OCI-LY3 (cell line): ENCODE measurements at regions not wholly inside any gene's neighbourhood (a gene's known extent, or its start where the extent isn't known, plus 50 kb on each side); places are given as distances from the start of the nearest gene placed in this dataset.

Experiments used
- H2AFZ ChIP-seq: fragments of 200-600, 300-600 bp; shearing (Covaris generic); 2 replicates; pipeline ENCODE4 v1.6.0; 2014; ENCODE audit warnings: antibody characterized with exemption, low read depth, low read length
- H3K27ac ChIP-seq: fragments of 200-600, 300-600 bp; sonication (generic); 2 replicates; pipeline ENCODE4 v1.5.1; 2014; ENCODE audit warnings: mild to moderate bottlenecking, low read length, moderate library complexity, mixed read lengths
- H3K27me3 ChIP-seq: fragments of 200-600, 300-600 bp; sonication (generic); 2 replicates; pipeline ENCODE4 v1.6.1; 2014; ENCODE audit warnings: low read depth, low read length, mixed read lengths
- H3K36me3 ChIP-seq: fragments of 200-600, 300-600 bp; sonication (generic); replicated peaks from 2 replicates; pipeline ENCODE3; 2014; ENCODE audit warnings: low read depth, low read length, mixed read lengths
- H3K4me1 ChIP-seq: fragments of 300-600, 200-600 bp; sonication (generic); 2 replicates; pipeline ENCODE4 v1.6.1; 2014; ENCODE audit warnings: low read length, mixed read lengths
- H3K4me2 ChIP-seq: fragments of 200-600, 300-600 bp; sonication (generic); 2 replicates; pipeline ENCODE4 v1.6.1; 2014; ENCODE audit warnings: low read length, mixed read lengths
- H3K4me3 ChIP-seq: fragments of 300-600, 200-600 bp; sonication (generic); 2 replicates; pipeline ENCODE4 v1.5.1; 2014; ENCODE audit warnings: antibody characterized with exemption, mild to moderate bottlenecking, low read length, moderate library complexity
- H3K79me2 ChIP-seq: fragments of 300-600, 200-600 bp; shearing (Covaris generic); 2 replicates; pipeline ENCODE4 v1.6.1; 2014; ENCODE audit warnings: mild to moderate bottlenecking, low read length, mixed read lengths
- H3K9ac ChIP-seq: fragments of 300-600, 200-600 bp; shearing (Covaris generic); 2 replicates; pipeline ENCODE4 v1.6.0; 2014; ENCODE audit warnings: mild to moderate bottlenecking, low read length, moderate library complexity
- H3K9me3 ChIP-seq: fragments of 200-600, 300-600 bp; shearing (Covaris generic); 2 replicates; pipeline ENCODE4 v1.6.1; 2014; ENCODE audit warnings: low read length, mixed read lengths; ENCODE audit not compliant: insufficient read depth
- H4K20me1 ChIP-seq: fragments of 200-600, 300-600 bp; sonication (generic); 2 replicates; pipeline ENCODE4 v1.6.1; 2016; ENCODE audit warnings: low read length, mixed read lengths; ENCODE audit not compliant: insufficient read depth
- CTCF ChIP-seq: fragments of 200-600, 300-600 bp; sonication (generic); IDR thresholded peaks from 2 replicates; pipeline ENCODE4 v1.5.1; 2014; ENCODE audit warnings: antibody characterized with exemption, low read length, low read depth
- EZH2phosphoT487 ChIP-seq: fragments of 200-600 bp; shearing (Covaris generic); IDR thresholded peaks from 2 replicates; pipeline ENCODE4 v1.6.1; 2018; ENCODE audit warnings: antibody characterized with exemption, mixed run types, low read depth

- Histone ChIP-seq H3K27me3 (no peaks in the 10 kb centered on the region), H3K9ac (no peak overlapping the region)
These were observed 1078.3 kb downstream of the FAM181B start for GRCh38 chr11:81655351-81655750.

GRCh38 chr11:81647374-81647773 is 1086.3 kb downstream of the FAM181B start:
- no peak overlapping the region for H2AFZ ChIP-seq
- peaks cover 3% of the 10 kb centered on the region; the same call in 1 of the 2 replicates for H3K27me3 ChIP-seq
- no peaks in the 10 kb centered on the region for H3K79me2 ChIP-seq
- no peaks in the 10 kb centered on the region for H3K36me3 ChIP-seq
- TF ChIP-seq CTCF = no peak
- TF ChIP-seq EZH2phosphoT487 = no peak
- H3K4me3 ChIP-seq = no peak overlapping the region
- no peaks in the 10 kb centered on the region for H4K20me1 ChIP-seq
- no peak overlapping the region for H3K27ac ChIP-seq
- no peak overlapping the region for H3K4me2 ChIP-seq
- no peaks in the 10 kb centered on the region for H3K9me3 ChIP-seq
- H3K4me1 ChIP-seq = peaks cover 3% of the 10 kb centered on the region; the same call in 1 of the 2 replicates
- no peak overlapping the region for H3K9ac ChIP-seq

More at GRCh38 chr11:81655351-81655750, 1078.3 kb downstream of the FAM181B start:
- H2AFZ ChIP-seq = no peak overlapping the region
- H3K9me3 ChIP-seq = no peaks in the 10 kb centered on the region
- no peak overlapping the region for H3K4me2 ChIP-seq
- H3K4me3 ChIP-seq = no peak overlapping the region
- H3K27ac ChIP-seq = no peak overlapping the region
- H3K4me1 ChIP-seq = no peaks in the 10 kb centered on the region
- TF ChIP-seq CTCF (no peak), EZH2phosphoT487 (no peak)
- H3K79me2 ChIP-seq = no peaks in the 10 kb centered on the region
- H4K20me1 ChIP-seq = no peaks in the 10 kb centered on the region
- no peaks in the 10 kb centered on the region for H3K36me3 ChIP-seq

- Histone ChIP-seq H3K4me2 (peak overlapping the region; percentile 57), H3K9me3 (no peaks in the 10 kb centered on the region), H4K20me1 (no peaks in the 10 kb centered on the region), H3K27ac (no peak overlapping the region), H3K9ac (peak overlapping the region; percentile 12; the same call in 1 of the 2 replicates), H2AFZ (peak overlapping the region; percentile 40; the same call in 1 of the 2 replicates), H3K4me1 (peaks cover 3% of the 10 kb centered on the region; the same call in 1 of the 2 replicates), H3K79me2 (no peaks in the 10 kb centered on the region), H3K4me3 (peak overlapping the region; percentile 45), H3K36me3 (no peaks in the 10 kb centered on the region), H3K27me3 (peaks cover 3% of the 10 kb centered on the region; the same call in 1 of the 2 replicates)
- peak; percentile 97 for TF ChIP-seq CTCF
- TF ChIP-seq EZH2phosphoT487 = no peak
These were observed 1089.3 kb downstream of the FAM181B start for GRCh38 chr11:81644239-81644840.

GRCh38 chr11:81634483-81634882 is 1099.2 kb downstream of the FAM181B start:
- no peak overlapping the region for H3K4me3 ChIP-seq
- no peak overlapping the region for H2AFZ ChIP-seq
- no peaks in the 10 kb centered on the region for H3K36me3 ChIP-seq
- no peak overlapping the region for H3K9ac ChIP-seq
- no peaks in the 10 kb centered on the region for H3K9me3 ChIP-seq
- H3K4me2 ChIP-seq = no peak overlapping the region
- H3K79me2 ChIP-seq = no peaks in the 10 kb centered on the region
- no peaks in the 10 kb centered on the region for H3K27me3 ChIP-seq
- no peak for TF ChIP-seq CTCF
- TF ChIP-seq EZH2phosphoT487 = no peak
- H3K27ac ChIP-seq = no peak overlapping the region
- H4K20me1 ChIP-seq = no peaks in the 10 kb centered on the region
- H3K4me1 ChIP-seq = no peaks in the 10 kb centered on the region; the same call in 1 of the 2 replicates
